ACC112 (cell line): ENCODE measurements at regions not wholly inside any gene's neighbourhood (a gene's known extent, or its start where the extent isn't known, plus 50 kb on each side); places are given as distances from the start of the nearest gene placed in this dataset.
A peak's percentile ranks its signal among the peaks of the same experiment; 100 is the strongest.
"Not testable (repeated sequence)": the region's sequence is repeated elsewhere in the genome, so short reads cannot be mapped to it uniquely, and the experiment has no call there.

Source experiments
- H2AFZ ChIP-seq: fragments of 200-600 bp; sonication (generic); one replicate; pipeline ENCODE4 v1.6.0; 2017; ENCODE audit warnings: antibody characterized with exemption, low read length; ENCODE audit not compliant: unreplicated experiment
- H3K27ac ChIP-seq: fragments of 200-600 bp; sonication (generic); 2 replicates; pipeline ENCODE4 v1.5.1; 2014; ENCODE audit warnings: low read depth, mild to moderate bottlenecking, antibody characterized with exemption, low read length, moderate library complexity
- H3K27me3 ChIP-seq: fragments of 200-600 bp; sonication (generic); 2 replicates; pipeline ENCODE4 v1.6.1; 2014; ENCODE audit warnings: mild to moderate bottlenecking, antibody characterized with exemption, low read length, moderate library complexity, mixed read lengths; ENCODE audit not compliant: insufficient read depth
- H3K36me3 ChIP-seq: fragments of 200-600 bp; sonication (generic); 2 replicates; pipeline ENCODE4 v1.6.1; 2016; ENCODE audit warnings: mild to moderate bottlenecking, antibody characterized with exemption, low read length, moderate library complexity, mixed read lengths; ENCODE audit not compliant: insufficient read depth
- H3K4me1 ChIP-seq: fragments of 200-600 bp; sonication (generic); one replicate; pipeline ENCODE4 v1.6.1; 2016; ENCODE audit warnings: low read length, mixed read lengths; ENCODE audit not compliant: insufficient read depth, unreplicated experiment, control insufficient read depth
- H3K4me3 ChIP-seq: fragments of 200-600 bp; sonication (generic); 2 replicates; pipeline ENCODE4 v1.5.1; 2014; ENCODE audit warnings: mild to moderate bottlenecking, low read depth, low read length
- H3K79me2 ChIP-seq: fragments of 200-600 bp; sonication (generic); one replicate; pipeline ENCODE4 v1.6.0; 2016; ENCODE audit warnings: low read length; ENCODE audit not compliant: control insufficient read depth, unreplicated experiment, insufficient read depth

- H3K79me2 ChIP-seq, result no peaks in the 10 kb centered on the region
- H2AFZ ChIP-seq, result peak overlapping the region; percentile 25
- H3K4me3 ChIP-seq, result 0 out of 2 replicates have a peak overlapping the region, but pooled peaks have one; percentile 33
- H3K27me3 ChIP-seq, result 0 out of 2 replicates have a peak, but pooled peaks cover 4% of the 10 kb centered on the region
- no peaks in the 10 kb centered on the region for H3K36me3 ChIP-seq
- no peaks in the 10 kb centered on the region for H3K4me1 ChIP-seq
- no peak overlapping the region for H3K27ac ChIP-seq
Observed at GRCh38 chrX:1807301-1807731, 192.5 kb downstream of the ASMT start.

GRCh38 chrX:1809581-1809980 lies 194.7 kb downstream of the ASMT start:
- Histone ChIP-seq H3K27me3 (0 out of 2 replicates have a peak, but pooled peaks cover 4% of the 10 kb centered on the region), H3K36me3 (no peaks in the 10 kb centered on the region), H3K4me1 (no peaks in the 10 kb centered on the region), H3K79me2 (no peaks in the 10 kb centered on the region), H3K4me3 (no peak overlapping the region), H3K27ac (no peak overlapping the region), H2AFZ (no peak overlapping the region)

- H3K4me1 ChIP-seq, result no peaks in the 10 kb centered on the region
- H3K79me2 ChIP-seq, result no peaks in the 10 kb centered on the region
- no peak overlapping the region for H3K27ac ChIP-seq
- no peaks in the 10 kb centered on the region for H3K36me3 ChIP-seq
- H2AFZ ChIP-seq, result no peak overlapping the region
- no peaks in the 10 kb centered on the region for H3K27me3 ChIP-seq
- H3K4me3 ChIP-seq, result no peak overlapping the region
Observed at GRCh38 chrX:1813809-1814208, 198.9 kb downstream of the ASMT start.

GRCh38 chrX:1815456-1816175 lies 200.8 kb downstream of the ASMT start:
- H3K27ac ChIP-seq, result no peak overlapping the region
- no peaks in the 10 kb centered on the region for H3K4me1 ChIP-seq
- no peaks in the 10 kb centered on the region for H3K36me3 ChIP-seq
- no peaks in the 10 kb centered on the region for H3K27me3 ChIP-seq
- H3K79me2 ChIP-seq, result no peaks in the 10 kb centered on the region
- H2AFZ ChIP-seq, result no peak overlapping the region
- no peak overlapping the region for H3K4me3 ChIP-seq

- H3K4me3 ChIP-seq, H3K27ac ChIP-seq, H3K27me3 ChIP-seq, H3K79me2 ChIP-seq, H2AFZ ChIP-seq, H3K4me1 ChIP-seq, H3K36me3 ChIP-seq: not testable (repeated sequence)
Observed at GRCh38 chrX:1816387-1816982, 201.6 kb downstream of the ASMT start.

GRCh38 chrX:1821846-1822245 lies 207.0 kb downstream of the ASMT start:
- H2AFZ ChIP-seq, result no peak overlapping the region
- no peak overlapping the region for H3K27ac ChIP-seq
- H3K36me3 ChIP-seq, result no peaks in the 10 kb centered on the region
- no peak overlapping the region for H3K4me3 ChIP-seq
- no peaks in the 10 kb centered on the region for H3K27me3 ChIP-seq
- H3K4me1 ChIP-seq, result no peaks in the 10 kb centered on the region
- H3K79me2 ChIP-seq, result no peaks in the 10 kb centered on the region

- H3K27me3 ChIP-seq, result no peaks in the 10 kb centered on the region
- no peaks in the 10 kb centered on the region for H3K79me2 ChIP-seq
- H3K36me3 ChIP-seq, result no peaks in the 10 kb centered on the region
- no peak overlapping the region for H3K4me3 ChIP-seq
- no peaks in the 10 kb centered on the region for H3K4me1 ChIP-seq
- H2AFZ ChIP-seq, result no peak overlapping the region
- no peak overlapping the region for H3K27ac ChIP-seq
Observed at GRCh38 chrX:1824855-1825254, 210.0 kb downstream of the ASMT start.

- H3K4me1 ChIP-seq, result no peaks in the 10 kb centered on the region
- H3K36me3 ChIP-seq, result no peaks in the 10 kb centered on the region
- no peak overlapping the region for H3K27ac ChIP-seq
- H2AFZ ChIP-seq, result no peak overlapping the region
- H3K4me3 ChIP-seq, result no peak overlapping the region
- no peaks in the 10 kb centered on the region for H3K79me2 ChIP-seq
- no peaks in the 10 kb centered on the region for H3K27me3 ChIP-seq
Observed at GRCh38 chrX:1833656-1834360, 218.9 kb downstream of the ASMT start.

GRCh38 chrX:1835056-1835455 lies 220.2 kb downstream of the ASMT start:
- Histone ChIP-seq H3K36me3 (no peaks in the 10 kb centered on the region), H3K27ac (no peak overlapping the region), H3K27me3 (no peaks in the 10 kb centered on the region), H3K4me3 (no peak overlapping the region), H3K79me2 (no peaks in the 10 kb centered on the region), H2AFZ (no peak overlapping the region), H3K4me1 (no peaks in the 10 kb centered on the region)

GRCh38 chrX:1836683-1837082 lies 221.8 kb downstream of the ASMT start:
- no peaks in the 10 kb centered on the region for H3K36me3 ChIP-seq
- H3K27me3 ChIP-seq, result no peaks in the 10 kb centered on the region
- H3K27ac ChIP-seq, result no peak overlapping the region
- H2AFZ ChIP-seq, result no peak overlapping the region
- H3K4me1 ChIP-seq, result no peaks in the 10 kb centered on the region
- no peaks in the 10 kb centered on the region for H3K79me2 ChIP-seq
- no peak overlapping the region for H3K4me3 ChIP-seq

- no peaks in the 10 kb centered on the region for H3K4me1 ChIP-seq
- no peak overlapping the region for H3K27ac ChIP-seq
- no peaks in the 10 kb centered on the region for H3K27me3 ChIP-seq
- no peaks in the 10 kb centered on the region for H3K79me2 ChIP-seq
- no peak overlapping the region for H3K4me3 ChIP-seq
- no peaks in the 10 kb centered on the region for H3K36me3 ChIP-seq
- H2AFZ ChIP-seq, result no peak overlapping the region
Observed at GRCh38 chrX:1841746-1842145, 226.9 kb downstream of the ASMT start.
